ENCODE measurements at regions not wholly inside any gene's neighbourhood (a gene's known extent, or its start where the extent isn't known, plus 50 kb on each side); places are given as distances from the start of the nearest gene placed in this dataset.

- Histone ChIP-seq H3K27ac (ENCODE audit: extremely low read depth, low read depth, low read length) (no peak overlapping the region), H3K36me3 (ENCODE audit: control insufficient read depth in 2 of 2, insufficient read depth in 1 of 2, low read length in 2 of 2) (no peaks in the 10 kb centered on the region), H3K9me3 (ENCODE audit: control insufficient read depth, insufficient read depth, low read depth, low read length) (no peaks in the 10 kb centered on the region), H3K4me1 (ENCODE audit: control insufficient read depth, insufficient read depth, low read length) (no peaks in the 10 kb centered on the region), H3K4me3 (ENCODE audit: low read depth, low read length) (no peak overlapping the region)
- CTCF ChIA-PET = interaction anchor here (0.7 to 1.6 kb wide), 2 partner anchors 31 to 125 kb away, joined by 3 read pairs; no protein-coding TSS in a partner anchor
- POLR2A ChIA-PET = no interaction called here
- TF ChIP-seq PRDM1 (tag by site-specific recombination; IDR thresholded peaks at IDR 0.05) (no peak), ZNF837 (tag by site-specific recombination; IDR thresholded peaks at IDR 0.05) (no peak), ZNF324 (tag by site-specific recombination; IDR thresholded peaks at IDR 0.05) (no peak), ZNF23 (tag by site-specific recombination; IDR thresholded peaks at IDR 0.05; ENCODE audit: borderline replicate concordance) (no peak), ZNF660 (tag by site-specific recombination; IDR thresholded peaks at IDR 0.05) (no peak), ZNF704 (tag by site-specific recombination; IDR thresholded peaks at IDR 0.05) (no peak), GLIS1 (tag by site-specific recombination; IDR thresholded peaks at IDR 0.05) (no peak), ZNF335 (tag by site-specific recombination; conservative IDR thresholded peaks at IDR 0.05) (no peak), ZNF175 (tag by site-specific recombination; IDR thresholded peaks at IDR 0.05) (no peak), REST (tag by site-specific recombination; IDR thresholded peaks at IDR 0.05) (no peak), ZNF639 (tag by site-specific recombination; IDR thresholded peaks at IDR 0.05) (no peak), ZNF2 (tag by site-specific recombination; IDR thresholded peaks at IDR 0.05) (no peak), ZNF629 (tag by site-specific recombination; IDR thresholded peaks at IDR 0.05) (no peak)
Measured at GRCh38 chr18:8501044-8501443, 108.2 kb upstream of the RAB12 start.

- CTCF ChIA-PET = no interaction called here
- POLR2A ChIA-PET = no interaction called here
Measured at GRCh38 chr18:8503248-8503647, 106.0 kb upstream of the RAB12 start.

More at GRCh38 chr18:8503248-8503647, 106.0 kb upstream of the RAB12 start:
- H3K36me3 ChIP-seq (ENCODE audit: control insufficient read depth in 2 of 2, insufficient read depth in 1 of 2, low read length in 2 of 2) = no peaks in the 10 kb centered on the region
- H3K4me1 ChIP-seq (ENCODE audit: control insufficient read depth, insufficient read depth, low read length) = no peaks in the 10 kb centered on the region
- no peak overlapping the region for H3K27ac ChIP-seq (ENCODE audit: extremely low read depth, low read depth, low read length)
- H3K4me3 ChIP-seq (ENCODE audit: low read depth, low read length) = no peak overlapping the region
- H3K9me3 ChIP-seq (ENCODE audit: control insufficient read depth, insufficient read depth, low read depth, low read length) = no peaks in the 10 kb centered on the region
- TF ChIP-seq ZSCAN30 (tag by site-specific recombination; IDR thresholded peaks at IDR 0.05) (no peak), PRDM6 (tag by site-specific recombination; IDR thresholded peaks at IDR 0.05) (0 out of 2 replicates have a peak, but pooled peaks have one; percentile 21)
